Left renal cortex interstitium (tissue), 4 donors: ENCODE measurements at regions not wholly inside any gene's neighbourhood (a gene's known extent, or its start where the extent isn't known, plus 50 kb on each side); places are given as distances from the start of the nearest gene placed in this dataset.

ENCODE experiments used
- DNase-seq, 4 donors: peaks; one replicate each; pipeline ENCODE4 v3.0.0-alpha.2; 2013; ENCODE audit warnings: low read depth in 4 of 4, low spot score in 2 of 4, missing footprints in 1 of 4

DNA sequence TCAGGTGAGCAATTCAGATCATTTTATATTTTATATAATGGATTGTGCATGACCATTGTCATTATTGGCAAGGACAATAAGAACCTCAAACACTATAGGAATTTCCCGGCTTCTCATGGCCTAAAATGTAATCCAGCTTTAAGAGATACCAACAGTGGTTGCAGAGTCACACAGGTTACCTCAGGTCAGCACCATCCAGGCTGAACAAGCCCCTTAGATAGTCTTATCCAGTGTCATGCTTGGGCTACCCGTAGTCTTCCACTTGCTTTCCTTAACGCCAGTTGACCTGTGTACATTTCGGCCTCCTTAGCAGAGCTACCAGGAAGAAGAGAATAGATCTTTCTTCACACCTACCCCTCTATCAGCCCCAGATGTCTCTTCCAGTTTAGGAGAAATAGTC, 293.3 kb upstream of the SYT4 start:
- DNase-seq, result no peak

GRCh38 chr18:43571078-43571689, 293.9 kb upstream of the SYT4 start:
- DNase-seq, result peak in 2 of 4 donors; percentile 21 to 46

- no peak for DNase-seq
Observed at GRCh38 chr18:43572163-43572562, 294.9 kb upstream of the SYT4 start.

DNA sequence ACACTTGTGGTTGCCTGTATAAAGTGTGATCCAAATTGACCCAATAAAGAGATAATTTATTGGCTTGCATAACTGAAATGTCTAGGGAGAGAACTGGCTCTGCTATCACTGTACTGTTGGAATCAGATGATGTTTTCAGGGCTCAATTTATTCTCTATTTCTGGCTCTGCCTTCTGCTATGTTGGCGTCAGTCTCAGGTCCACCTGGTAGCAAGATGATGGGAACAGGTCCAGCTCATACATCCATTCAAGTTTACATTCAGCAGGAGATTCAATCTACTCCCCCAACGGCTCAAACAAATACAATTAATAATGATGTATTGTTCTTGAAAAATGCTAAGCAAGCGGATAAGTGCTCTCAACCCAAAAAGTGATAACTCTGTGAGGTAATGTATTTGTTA, 297.7 kb upstream of the SYT4 start:
- DNase-seq, result no peak

GRCh38 chr18:43578211-43578610, 300.9 kb upstream of the SYT4 start:
- DNase-seq, result no peak

DNA sequence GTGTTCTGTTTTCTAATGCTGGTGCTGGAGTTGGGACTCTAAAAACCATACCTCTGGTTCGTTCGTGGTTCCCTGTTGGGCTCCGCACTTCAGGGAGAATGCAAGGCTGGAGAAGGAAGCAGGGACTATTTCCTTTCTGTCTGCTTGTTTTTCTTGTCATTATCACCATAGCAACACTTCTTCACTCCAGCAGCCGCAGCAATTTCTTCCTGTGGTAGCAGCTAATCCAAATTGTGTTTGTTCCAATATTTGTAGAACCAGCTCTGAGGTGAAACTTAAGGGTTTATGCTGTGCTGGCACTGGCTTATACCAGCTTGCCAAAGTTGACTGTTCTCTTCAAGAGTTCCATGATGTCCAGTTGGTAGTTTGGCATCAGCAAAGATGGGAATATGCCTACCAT, 301.4 kb upstream of the SYT4 start:
- DNase-seq, result no peak

DNA sequence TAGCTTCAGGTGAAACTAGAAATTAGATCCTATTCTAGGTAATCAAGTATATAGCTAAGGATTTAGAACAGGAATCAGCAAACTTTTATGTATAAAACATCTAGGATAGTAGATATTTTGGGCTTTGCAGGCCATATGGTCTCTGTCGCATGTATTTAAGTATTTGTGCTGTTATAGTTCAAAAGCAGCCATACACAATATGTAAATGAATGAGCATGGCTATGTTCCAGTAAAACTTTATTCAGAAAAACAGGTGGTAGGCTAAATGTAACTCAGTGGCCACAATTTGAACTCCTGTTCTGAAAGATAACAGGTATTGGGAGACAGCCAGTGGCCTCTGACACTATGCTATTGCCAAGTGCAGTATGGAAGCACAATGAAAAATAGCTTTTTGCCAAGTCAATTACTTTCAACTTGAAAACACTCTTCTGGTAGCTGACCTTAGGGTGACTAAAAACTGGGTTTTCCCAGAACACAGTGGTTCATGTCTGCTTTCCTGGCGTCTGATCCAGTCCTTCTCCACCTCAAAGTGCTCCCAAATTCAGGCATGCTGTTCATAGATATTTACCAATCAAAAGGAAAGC, 304.7 kb upstream of the SYT4 start:
- DNase-seq, result no peak

DNA sequence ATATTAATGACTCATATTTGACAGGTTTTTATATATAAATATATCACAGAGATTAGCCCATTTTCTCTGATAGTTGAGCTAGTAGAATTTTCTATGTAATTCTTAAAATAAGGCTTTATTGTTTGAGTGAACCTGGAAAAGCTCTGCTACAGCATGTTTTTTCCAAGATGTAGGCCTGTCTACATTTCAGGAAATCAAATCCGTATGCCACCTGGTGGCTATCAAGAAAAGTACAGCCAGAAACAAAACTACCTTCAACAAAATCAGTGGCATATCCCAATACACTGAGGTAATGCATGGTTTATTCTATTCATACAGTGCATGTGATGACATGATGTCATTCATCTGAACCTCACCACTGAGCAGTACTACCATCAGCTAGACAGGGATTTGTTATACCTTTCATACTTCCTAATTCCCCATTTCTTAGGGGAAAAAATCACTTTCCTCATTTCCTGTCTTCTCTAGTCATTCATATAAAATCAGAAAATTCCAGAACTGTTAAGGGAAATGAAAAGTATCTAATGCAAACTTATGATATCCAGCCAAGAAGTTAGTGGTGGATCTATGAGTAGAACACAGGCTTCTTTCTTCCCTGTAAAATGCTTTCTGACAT, 310.4 kb upstream of the SYT4 start:
- DNase-seq, result peak in 1 of 4 donors; percentile 20

DNA sequence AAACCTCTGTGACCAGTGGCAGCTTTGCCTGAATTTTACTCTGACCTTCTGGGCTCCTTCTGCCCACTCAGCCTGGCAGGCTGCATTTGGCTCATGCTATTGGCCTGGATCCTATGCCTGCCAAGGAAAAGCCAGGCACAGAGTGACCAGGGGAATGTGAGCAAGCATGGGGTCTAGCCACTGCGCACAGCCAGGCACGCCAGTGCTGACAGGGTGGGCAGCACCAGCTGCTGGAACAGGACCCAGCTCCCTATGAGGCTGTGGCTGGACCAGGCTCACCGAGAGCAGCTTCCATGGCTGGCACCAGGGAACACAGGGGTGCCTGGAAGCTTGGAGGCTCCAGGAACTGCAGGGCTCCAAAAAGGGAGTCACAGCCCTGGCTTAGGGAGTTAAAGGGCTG, 311.5 kb upstream of the SYT4 start:
- DNase-seq, result no peak

DNA sequence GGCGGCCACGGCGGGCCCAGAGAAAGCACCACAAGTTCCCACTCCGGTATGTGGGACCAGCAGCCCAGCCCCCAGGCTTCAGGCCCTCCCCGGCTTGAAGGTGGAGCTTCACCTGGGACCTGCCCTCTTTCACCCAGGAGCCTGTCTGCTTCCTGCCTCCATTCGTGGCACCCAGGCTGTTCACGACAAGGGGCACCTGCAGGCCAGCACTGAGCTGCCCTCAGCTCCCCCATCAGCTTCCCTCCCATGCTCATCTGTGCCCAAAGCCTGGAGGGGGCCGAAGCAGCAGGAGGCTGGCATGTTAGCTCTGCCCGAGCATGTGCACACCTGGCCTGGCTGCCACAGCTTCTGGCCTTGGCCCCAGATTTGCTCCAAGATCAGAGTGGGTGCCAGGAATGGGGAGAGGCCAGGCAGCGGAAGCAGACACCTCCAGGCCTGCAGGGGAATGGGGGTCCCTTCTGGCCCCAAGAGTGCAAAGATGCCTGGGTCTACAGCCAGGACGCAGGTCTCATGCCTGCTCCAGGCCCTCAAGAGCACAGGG, 312.4 kb upstream of the SYT4 start:
- no peak for DNase-seq

- DNase-seq, result no peak
Observed at GRCh38 chr18:43590182-43590903, 313.1 kb upstream of the SYT4 start.

- DNase-seq, result no peak
Observed at GRCh38 chr18:43592269-43592668, 315.0 kb upstream of the SYT4 start.

- DNase-seq, result peak in 2 of 4 donors; percentile 10 to 17
Observed at GRCh38 chr18:43596105-43596712, 318.9 kb upstream of the SYT4 start.

- no peak for DNase-seq
Observed at GRCh38 chr18:43601432-43601831, 324.1 kb upstream of the SYT4 start.

GRCh38 chr18:43605224-43605623, 327.9 kb upstream of the SYT4 start:
- no peak for DNase-seq

DNA sequence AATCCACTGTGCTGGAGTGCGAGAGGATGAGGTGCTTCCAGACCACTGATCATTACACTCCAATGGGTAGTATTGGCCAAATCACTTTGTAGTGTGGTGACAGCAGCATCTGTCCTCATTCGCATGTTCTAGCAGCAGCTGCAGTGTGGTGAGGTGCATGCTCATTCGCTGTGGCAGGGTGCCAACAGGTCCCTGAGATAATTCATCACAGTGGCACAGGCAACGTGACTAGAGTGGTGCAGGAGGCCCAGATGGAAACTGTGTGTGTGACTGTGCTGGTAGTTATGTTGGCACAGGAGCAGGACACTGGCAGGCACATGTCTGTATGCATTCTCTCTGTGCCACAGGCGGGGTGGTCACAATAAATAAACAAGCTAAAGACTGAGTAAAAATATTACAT, 329.5 kb upstream of the SYT4 start:
- no peak for DNase-seq

GRCh38 chr18:43620936-43621335, 343.6 kb upstream of the SYT4 start:
- DNase-seq, result no peak

DNA sequence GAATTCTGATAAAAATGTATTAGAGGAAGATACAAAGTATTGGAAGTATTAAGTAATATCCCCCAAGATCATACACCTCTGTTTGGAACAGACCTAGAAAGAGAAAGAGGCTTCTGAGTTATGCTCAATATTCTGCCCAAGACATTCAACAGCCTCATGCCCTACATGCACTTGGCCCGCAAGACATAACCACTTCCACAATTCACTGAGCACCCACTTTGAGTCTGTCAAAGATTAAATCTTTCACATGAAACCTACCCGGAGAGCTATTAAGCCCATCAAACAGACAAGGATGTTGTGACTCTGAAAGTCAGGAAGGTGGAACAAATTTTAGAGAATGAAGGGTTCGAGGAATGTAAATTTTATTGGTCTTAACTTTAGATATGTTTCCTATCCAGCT, 344.7 kb upstream of the SYT4 start:
- DNase-seq, result no peak

- no peak for DNase-seq
Observed at GRCh38 chr18:43625582-43625981, 348.3 kb upstream of the SYT4 start.

DNA sequence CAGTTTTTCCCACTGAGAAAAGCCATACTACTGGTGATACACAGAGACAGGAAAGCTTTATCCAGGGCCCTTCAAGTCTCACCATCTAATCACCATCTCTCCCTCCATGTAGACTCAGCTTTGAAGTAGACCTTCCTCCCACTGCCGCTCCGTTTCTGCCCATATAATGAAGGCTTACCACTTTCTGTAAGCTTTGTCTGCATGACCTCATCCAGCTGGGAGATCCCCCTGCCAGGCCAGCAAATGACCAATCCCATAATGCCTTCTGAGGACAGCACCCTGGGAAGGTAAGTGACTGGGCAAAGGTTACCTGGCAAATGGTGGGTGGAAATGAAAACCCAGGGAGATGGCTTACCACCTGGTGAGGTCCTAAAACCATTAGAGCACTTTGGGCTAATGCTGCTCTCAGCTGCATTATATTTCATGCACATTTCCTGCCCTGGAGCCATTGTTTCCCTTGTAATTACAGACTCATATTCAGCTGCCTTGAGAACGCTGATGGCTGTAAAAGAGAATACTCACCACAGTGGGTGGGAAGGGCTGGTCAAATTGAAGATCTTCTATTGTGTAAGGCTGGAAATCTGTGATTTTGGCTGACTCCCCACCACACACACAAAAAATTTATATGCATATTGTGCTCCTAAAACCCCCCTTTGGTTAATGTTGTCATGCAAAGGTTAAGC, 350.7 kb upstream of the SYT4 start:
- no peak for DNase-seq

DNA sequence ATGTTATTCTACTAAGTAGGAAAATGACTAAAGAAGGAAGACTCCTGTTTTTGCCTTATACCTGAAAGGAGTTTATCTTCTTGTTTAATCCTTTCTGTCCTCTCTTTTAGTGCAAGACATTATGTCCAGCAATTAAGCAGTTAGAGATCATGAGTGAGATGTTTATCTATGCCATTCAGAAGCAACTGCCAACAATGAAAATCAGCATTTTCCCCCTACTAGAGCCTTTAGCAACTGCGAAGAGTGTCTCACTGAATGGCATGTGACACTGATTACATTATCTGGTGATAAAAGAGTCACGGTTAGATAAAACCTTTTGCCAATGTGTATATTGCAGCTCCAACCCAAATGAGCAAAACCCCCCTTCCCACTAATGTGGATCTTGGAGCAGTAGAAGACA, 357.7 kb upstream of the SYT4 start:
- no peak for DNase-seq
